SK-N-SH (cell line): ENCODE measurements at regions not wholly inside any gene's neighbourhood (a gene's known extent, or its start where the extent isn't known, plus 50 kb on each side); places are given as distances from the start of the nearest gene placed in this dataset.

Source experiments
- CTCF ChIA-PET: fragments of 300-600, 350-600 bp; formaldehyde crosslinking; extraction: SDS; loops from one replicate; lab custom pipeline; 2021; lab: Yijun Ruan, JAX
- POLR2A ChIA-PET: fragments of 350-600 bp; sonication (Branson Sonifier 250); formaldehyde crosslinking; extraction: SDS; loops from one replicate; lab custom pipeline; 2020; ENCODE audit warnings: antibody characterized with exemption, inconsistent platforms; lab: Yijun Ruan, JAX
- DNase-seq: peaks from one replicate; pipeline ENCODE4 v3.0.0; 2012
- H2AFZ ChIP-seq: fragments of 200-600 bp; sonication (generic); 2 replicates; pipeline ENCODE4 v1.8.1; 2016; ENCODE audit warnings: antibody characterized with exemption, mild to moderate bottlenecking, low read depth
- H3F3A ChIP-seq: fragments of 200-600 bp; sonication (generic); replicated peaks from 2 replicates; pipeline ENCODE3; 2016; ENCODE audit warnings: antibody characterized with exemption, mild to moderate bottlenecking; ENCODE audit not compliant: insufficient read depth
- H3K27ac ChIP-seq, 2 experiments: fragments of 200-500 bp in 1 of 2; fragments of 200-600 bp in 1 of 2; sonication (Bioruptor generic) in 1 of 2; sonication (generic), shearing (Covaris generic) in 1 of 2; 2 replicates each; pipeline versions ENCODE4 v1.5.1 to v1.6.1; 2014 to 2016; ENCODE audit warnings: low read depth in 2 of 2, inconsistent platforms in 1 of 2, low read length in 1 of 2, mild to moderate bottlenecking in 1 of 2, mixed read lengths in 1 of 2
- H3K27me3 ChIP-seq: fragments of 200-600 bp; sonication (generic), shearing (Covaris generic); 2 replicates; pipeline ENCODE4 v1.6.1; 2016; ENCODE audit warnings: mixed run types; ENCODE audit not compliant: insufficient read depth
- H3K36me3 ChIP-seq, 2 experiments: fragments of 200-500 bp in 1 of 2; fragments of 200-600 bp in 1 of 2; sonication (Bioruptor generic) in 1 of 2; sonication (generic) in 1 of 2; replicated peaks in 1 of 2; 2 replicates each; pipeline versions ENCODE3 to v1.5.1; 2014 to 2016; ENCODE audit warnings: low read length in 1 of 2, mild to moderate bottlenecking in 1 of 2; ENCODE audit not compliant: insufficient read depth in 2 of 2, control insufficient read depth in 1 of 2
- H3K4me1 ChIP-seq, 2 experiments: fragments of 200-500 bp in 1 of 2; fragments of 200-600 bp in 1 of 2; sonication (Bioruptor generic) in 1 of 2; sonication (generic), shearing (Covaris generic) in 1 of 2; 2 replicates each; pipeline versions ENCODE4 v1.5.1 to v1.6.1; 2014 to 2016; ENCODE audit warnings: low read depth in 1 of 2, low read length in 1 of 2, mixed run types in 1 of 2; ENCODE audit not compliant: insufficient read depth in 2 of 2, control insufficient read depth in 1 of 2
- H3K4me2 ChIP-seq: fragments of 200-600 bp; sonication (generic), shearing (Covaris generic); 2 replicates; pipeline ENCODE4 v1.6.1; 2017; ENCODE audit warnings: mixed run types
- H3K4me3 ChIP-seq, 2 experiments: fragments of 200-500 bp in 1 of 2; fragments of 200-600 bp in 1 of 2; sonication (Bioruptor generic) in 1 of 2; sonication (generic), shearing (Covaris generic) in 1 of 2; 2 replicates each; pipeline versions ENCODE4 v1.5.1 to v1.8.1; 2014 to 2016; ENCODE audit warnings: low read depth in 2 of 2, inconsistent platforms in 1 of 2, low read length in 1 of 2, mild to moderate bottlenecking in 1 of 2, mixed read lengths in 1 of 2, moderate library complexity in 1 of 2
- H3K79me2 ChIP-seq: fragments of 200-600 bp; sonication (generic); 2 replicates; pipeline ENCODE4 v1.8.1; 2017; ENCODE audit warnings: mild to moderate bottlenecking; ENCODE audit not compliant: insufficient read depth
- H3K9ac ChIP-seq: fragments of 200-600 bp; sonication (generic); 2 replicates; pipeline ENCODE4 v1.6.1; 2017; ENCODE audit warnings: mixed run types
- H3K9me2 ChIP-seq: fragments of 200-600 bp; sonication (generic); 2 replicates; pipeline ENCODE4 v1.6.1; 2017; ENCODE audit warnings: mixed run types
- H3K9me3 ChIP-seq: fragments of 200-600 bp; sonication (generic); 2 replicates; pipeline ENCODE4 v1.6.1; 2017; ENCODE audit warnings: mixed run types, mild to moderate bottlenecking, moderate library complexity
- H4K20me1 ChIP-seq: fragments of 200-600 bp; sonication (generic); 2 replicates; pipeline ENCODE4 v1.6.1; 2017; ENCODE audit warnings: mild to moderate bottlenecking, mixed run types; ENCODE audit not compliant: insufficient read depth
- FOSL2 ChIP-seq: IDR thresholded peaks from 2 replicates; pipeline ENCODE4 v1.4.0; 2012; ENCODE audit warnings: low read depth, mild to moderate bottlenecking, moderate library complexity, borderline replicate concordance
- FOXJ3 ChIP-seq: sonication (generic); formaldehyde crosslinking; IDR thresholded peaks from 2 replicates; pipeline ENCODE4 v1.5.1; 2020; ENCODE audit warnings: mild to moderate bottlenecking, missing genetic modification reagents
- GABPA ChIP-seq: IDR thresholded peaks from 2 replicates; pipeline ENCODE4 v1.4.0; 2012; ENCODE audit warnings: low read depth, mild to moderate bottlenecking
- MEF2A ChIP-seq: IDR thresholded peaks from 2 replicates; pipeline ENCODE4 v1.4.0; 2012; ENCODE audit warnings: low read depth, borderline replicate concordance
- MXI1 ChIP-seq: IDR thresholded peaks from 2 replicates; pipeline ENCODE4 v1.6.1; 2012; ENCODE audit warnings: mild to moderate bottlenecking, low read depth, low read length, improper control_type of control experiment
- RCOR1 ChIP-seq: fragments of 150-350 bp; IDR thresholded peaks from 2 replicates; pipeline ENCODE4 v1.6.1; 2017; ENCODE audit warnings: antibody characterized with exemption, low read length
- RXRA ChIP-seq: IDR thresholded peaks from 2 replicates; pipeline ENCODE4 v1.4.0; 2012; ENCODE audit warnings: low read depth, mild to moderate bottlenecking, borderline replicate concordance
- TCF12 ChIP-seq: IDR thresholded peaks from 2 replicates; pipeline ENCODE4 v1.4.0; 2012
- TEAD4 ChIP-seq: IDR thresholded peaks from 2 replicates; pipeline ENCODE4 v1.4.0; 2012; ENCODE audit warnings: mild to moderate bottlenecking, borderline replicate concordance; ENCODE audit not compliant: insufficient read depth
- USF1 ChIP-seq: IDR thresholded peaks from 2 replicates; pipeline ENCODE4 v1.4.0; 2012; ENCODE audit warnings: low read depth, borderline replicate concordance
- WGBS: methylation state at CpG from one replicate; pipeline ENCODE4 v1.1.6; 2017; ENCODE audit warnings: low lambda C conversion rate; 5-methylcytosine and 5-hydroxymethylcytosine counted together
- TF ChIP-seq, protein P1 (sequence below): fragments of 200-600 bp; sonication (generic); IDR thresholded peaks from 2 replicates; pipeline ENCODE4 v1.6.1; 2017; ENCODE audit warnings: antibody characterized with exemption, mild to moderate bottlenecking, moderate library complexity
- TF ChIP-seq, protein P2 (sequence below): IDR thresholded peaks from 2 replicates; pipeline ENCODE4 v1.6.1; 2012; ENCODE audit warnings: mild to moderate bottlenecking, low read depth, low read length, moderate library complexity

DNA sequence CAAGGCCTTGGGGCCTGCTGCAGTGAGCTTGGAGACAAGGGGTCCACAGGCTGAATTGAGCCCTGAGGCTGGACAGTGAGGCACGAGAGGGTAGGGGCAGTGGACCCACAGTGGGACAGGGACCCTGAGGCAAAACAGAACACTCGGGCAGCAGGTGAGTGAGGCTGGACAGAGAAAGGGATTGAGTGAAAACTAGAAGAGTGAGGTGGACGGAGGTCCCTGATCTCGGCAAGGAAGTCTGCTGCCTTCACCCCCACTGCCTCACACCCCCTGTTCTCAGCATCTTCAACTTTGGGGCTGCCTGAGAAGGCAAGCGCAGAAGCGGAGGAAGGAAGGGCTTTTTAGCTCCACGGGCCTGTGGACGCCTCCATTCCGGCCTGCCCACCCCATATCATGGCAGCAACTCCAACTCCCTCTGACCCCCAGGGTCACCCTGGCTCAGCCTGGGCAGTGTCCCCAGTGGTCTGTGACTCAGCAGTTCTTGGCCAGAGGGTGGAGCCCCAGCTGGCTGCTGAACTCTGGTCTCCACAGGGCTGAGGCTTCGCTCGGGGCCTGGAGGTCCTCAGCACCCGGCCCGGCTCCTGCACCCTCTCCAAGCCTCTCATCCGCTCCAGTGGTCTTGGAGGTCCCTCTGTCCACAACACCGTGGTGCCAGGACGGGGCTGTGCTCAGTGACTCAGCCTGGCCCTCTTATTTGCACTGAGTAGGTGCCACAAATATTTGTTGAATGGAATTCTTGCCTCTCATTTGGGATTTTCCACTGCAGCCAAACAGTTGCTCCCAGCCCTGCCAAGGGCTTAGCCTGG lies 60.0 kb upstream of the EPS8L3 start:
- WGBS = 84% methylated on average over 9 of the region's 16 CpGs
- DNase-seq = no peak
- H2AFZ ChIP-seq = no peak overlapping the region; the same call in 1 of the 2 replicates
- H3K27ac ChIP-seq = no peak overlapping the region
- no peaks in the 10 kb centered on the region for H3K9me2 ChIP-seq
- H4K20me1 ChIP-seq = no peaks in the 10 kb centered on the region
- no peaks in the 10 kb centered on the region for H3K36me3 ChIP-seq
- H3K27me3 ChIP-seq = no peaks in the 10 kb centered on the region
- no peaks in the 10 kb centered on the region for H3K9me3 ChIP-seq
- H3F3A ChIP-seq = peaks cover 5% of the 10 kb centered on the region
- H3K4me1 ChIP-seq = peaks cover 2 to 21% of the 10 kb centered on the region in 2 experiments; a peak in 3 of 4 replicates
- TF ChIP-seq FOSL2 (peak; percentile 34; the same call in 1 of the 2 replicates), TCF12 (0 out of 2 replicates have a peak, but pooled peaks have one; percentile 4)
- TF ChIP-seq, protein P1, sequence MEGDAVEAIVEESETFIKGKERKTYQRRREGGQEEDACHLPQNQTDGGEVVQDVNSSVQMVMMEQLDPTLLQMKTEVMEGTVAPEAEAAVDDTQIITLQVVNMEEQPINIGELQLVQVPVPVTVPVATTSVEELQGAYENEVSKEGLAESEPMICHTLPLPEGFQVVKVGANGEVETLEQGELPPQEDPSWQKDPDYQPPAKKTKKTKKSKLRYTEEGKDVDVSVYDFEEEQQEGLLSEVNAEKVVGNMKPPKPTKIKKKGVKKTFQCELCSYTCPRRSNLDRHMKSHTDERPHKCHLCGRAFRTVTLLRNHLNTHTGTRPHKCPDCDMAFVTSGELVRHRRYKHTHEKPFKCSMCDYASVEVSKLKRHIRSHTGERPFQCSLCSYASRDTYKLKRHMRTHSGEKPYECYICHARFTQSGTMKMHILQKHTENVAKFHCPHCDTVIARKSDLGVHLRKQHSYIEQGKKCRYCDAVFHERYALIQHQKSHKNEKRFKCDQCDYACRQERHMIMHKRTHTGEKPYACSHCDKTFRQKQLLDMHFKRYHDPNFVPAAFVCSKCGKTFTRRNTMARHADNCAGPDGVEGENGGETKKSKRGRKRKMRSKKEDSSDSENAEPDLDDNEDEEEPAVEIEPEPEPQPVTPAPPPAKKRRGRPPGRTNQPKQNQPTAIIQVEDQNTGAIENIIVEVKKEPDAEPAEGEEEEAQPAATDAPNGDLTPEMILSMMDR = no peak
- no peaks in the 10 kb centered on the region for H3K79me2 ChIP-seq
- ChIA-PET CTCF (interaction anchor here (1.1 kb wide), 1 partner anchor 47 kb away, joined by 3 read pairs; no protein-coding TSS in a partner anchor), POLR2A (no interaction called here)
- no peak overlapping the region for H3K4me3 ChIP-seq
- no peak overlapping the region for H3K9ac ChIP-seq
- no peak overlapping the region for H3K4me2 ChIP-seq

GRCh38 chr1:109822749-109823542 lies 59.2 kb upstream of the EPS8L3 start:
- Histone ChIP-seq H2AFZ (no peak overlapping the region), H3K36me3 (no peaks in the 10 kb centered on the region), H3K9me2 (no peaks in the 10 kb centered on the region), H3K4me2 (no peak overlapping the region), H3K4me3 (no peak overlapping the region), H3K79me2 (no peaks in the 10 kb centered on the region), H3K9ac (no peak overlapping the region), H3F3A (peaks cover 5% of the 10 kb centered on the region), H4K20me1 (no peaks in the 10 kb centered on the region), H3K4me1 (peaks cover 7 to 21% of the 10 kb centered on the region in 2 experiments; a peak in 3 of 4 replicates), H3K27me3 (no peaks in the 10 kb centered on the region), H3K9me3 (no peaks in the 10 kb centered on the region), H3K27ac (no peak overlapping the region)
- ChIA-PET POLR2A (no interaction called here), CTCF (interaction anchor here (1.1 to 2.6 kb wide), 2 partner anchors 47 to 161 kb away, joined by 3 to 8 read pairs; partner anchors contain the start of gene AHCYL1)
- WGBS = 92% methylated on average over 6 of the region's 6 CpGs
- DNase-seq = no peak
- TF ChIP-seq, protein P2, sequence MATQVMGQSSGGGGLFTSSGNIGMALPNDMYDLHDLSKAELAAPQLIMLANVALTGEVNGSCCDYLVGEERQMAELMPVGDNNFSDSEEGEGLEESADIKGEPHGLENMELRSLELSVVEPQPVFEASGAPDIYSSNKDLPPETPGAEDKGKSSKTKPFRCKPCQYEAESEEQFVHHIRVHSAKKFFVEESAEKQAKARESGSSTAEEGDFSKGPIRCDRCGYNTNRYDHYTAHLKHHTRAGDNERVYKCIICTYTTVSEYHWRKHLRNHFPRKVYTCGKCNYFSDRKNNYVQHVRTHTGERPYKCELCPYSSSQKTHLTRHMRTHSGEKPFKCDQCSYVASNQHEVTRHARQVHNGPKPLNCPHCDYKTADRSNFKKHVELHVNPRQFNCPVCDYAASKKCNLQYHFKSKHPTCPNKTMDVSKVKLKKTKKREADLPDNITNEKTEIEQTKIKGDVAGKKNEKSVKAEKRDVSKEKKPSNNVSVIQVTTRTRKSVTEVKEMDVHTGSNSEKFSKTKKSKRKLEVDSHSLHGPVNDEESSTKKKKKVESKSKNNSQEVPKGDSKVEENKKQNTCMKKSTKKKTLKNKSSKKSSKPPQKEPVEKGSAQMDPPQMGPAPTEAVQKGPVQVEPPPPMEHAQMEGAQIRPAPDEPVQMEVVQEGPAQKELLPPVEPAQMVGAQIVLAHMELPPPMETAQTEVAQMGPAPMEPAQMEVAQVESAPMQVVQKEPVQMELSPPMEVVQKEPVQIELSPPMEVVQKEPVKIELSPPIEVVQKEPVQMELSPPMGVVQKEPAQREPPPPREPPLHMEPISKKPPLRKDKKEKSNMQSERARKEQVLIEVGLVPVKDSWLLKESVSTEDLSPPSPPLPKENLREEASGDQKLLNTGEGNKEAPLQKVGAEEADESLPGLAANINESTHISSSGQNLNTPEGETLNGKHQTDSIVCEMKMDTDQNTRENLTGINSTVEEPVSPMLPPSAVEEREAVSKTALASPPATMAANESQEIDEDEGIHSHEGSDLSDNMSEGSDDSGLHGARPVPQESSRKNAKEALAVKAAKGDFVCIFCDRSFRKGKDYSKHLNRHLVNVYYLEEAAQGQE = no peak
- no peak for TF ChIP-seq RCOR1
- TF ChIP-seq TCF12 = no peak
- no peak for TF ChIP-seq TEAD4
- TF ChIP-seq, protein P1 = no peak
- no peak for TF ChIP-seq USF1
- TF ChIP-seq MXI1 = no peak
- TF ChIP-seq MEF2A = no peak
- no peak for TF ChIP-seq RXRA
- TF ChIP-seq GABPA = no peak
- TF ChIP-seq FOXJ3 (CRISPR knock-in tag) = no peak
